ENCODE measurements at regions not wholly inside any gene's neighbourhood (a gene's known extent, or its start where the extent isn't known, plus 50 kb on each side); places are given as distances from the start of the nearest gene placed in this dataset.
"Not testable (repeated sequence)": the region's sequence is repeated elsewhere in the genome, so short reads cannot be mapped to it uniquely, and the experiment has no call there.

DNA sequence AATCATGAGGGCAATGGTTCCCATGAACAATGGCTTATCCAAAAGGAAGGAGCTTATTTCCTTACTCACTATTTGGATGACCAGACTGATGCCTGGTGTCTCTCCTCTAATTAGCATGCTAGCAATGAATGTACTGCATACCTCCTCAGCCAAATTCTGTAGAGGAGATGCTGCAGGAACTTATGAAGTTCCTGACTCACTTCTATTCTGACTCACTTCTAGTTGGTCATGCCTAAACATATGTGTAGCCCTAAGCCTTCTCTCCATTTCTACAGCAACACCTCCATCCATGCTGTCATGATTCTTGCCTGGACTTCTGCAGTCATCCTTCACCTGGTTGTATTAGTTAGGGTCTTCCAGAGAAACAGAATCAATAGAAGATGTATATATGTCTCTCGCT is 59.9 kb upstream of the MRPS9 start:
- DNase-seq: no peak

DNA sequence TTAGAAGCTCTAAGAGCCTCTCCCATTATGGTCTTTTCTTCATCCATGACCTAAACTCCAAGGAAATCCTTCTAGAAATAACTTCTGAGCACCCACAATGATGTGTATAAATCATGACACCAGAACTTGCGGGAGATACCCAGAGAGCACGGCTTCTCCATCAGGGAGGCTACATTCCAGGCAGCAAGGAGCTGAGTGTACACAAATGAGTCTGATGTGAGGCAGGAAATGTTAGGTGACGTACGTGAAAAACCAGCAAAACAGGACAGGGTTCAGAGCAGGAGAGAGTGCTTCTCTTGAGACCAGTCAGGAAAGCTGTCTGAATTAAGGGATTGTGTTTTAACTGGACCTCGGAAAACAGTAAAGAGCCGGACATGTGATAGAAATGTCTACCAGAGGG is 58.1 kb upstream of the MRPS9 start:
- not testable (repeated sequence) for DNase-seq

GRCh38 chr2:104982111-104982510 is 55.8 kb upstream of the MRPS9 start:
- DNase-seq: no peak
